HG03571 (cell line): ENCODE measurements at regions not wholly inside any gene's neighbourhood (a gene's known extent, or its start where the extent isn't known, plus 50 kb on each side); places are given as distances from the start of the nearest gene placed in this dataset.
A peak's percentile ranks its signal among the peaks of the same experiment; 100 is the strongest.
"Not testable (repeated sequence)": the region's sequence is repeated elsewhere in the genome, so short reads cannot be mapped to it uniquely, and the experiment has no call there.

Source experiments
- ATAC-seq: cut with Tn5 transposase; IDR thresholded peaks from one replicate; pipeline ENCODE4 v1.9.1; 2021; ENCODE audit not compliant: unreplicated experiment

DNA sequence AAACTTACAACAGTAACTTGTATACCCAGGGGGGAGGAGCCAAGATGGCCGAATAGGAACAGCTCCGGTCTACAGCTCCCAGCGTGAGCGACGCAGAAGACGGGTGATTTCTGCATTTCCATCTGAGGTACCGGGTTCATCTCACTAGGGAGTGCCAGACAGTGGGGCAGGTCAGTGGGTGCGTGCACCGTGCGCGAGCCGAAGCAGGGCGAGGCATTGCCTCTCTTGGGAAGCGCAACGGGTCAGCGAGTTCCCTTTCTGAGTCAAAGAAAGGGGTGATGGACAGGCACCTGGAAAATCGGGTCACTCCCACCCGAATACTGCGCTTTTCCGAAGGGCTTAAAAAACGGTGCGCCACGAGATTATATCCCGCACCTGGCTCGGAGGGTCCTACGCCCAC lies 278.8 kb downstream of the FAM47B start:
- ATAC-seq = not testable (repeated sequence)

DNA sequence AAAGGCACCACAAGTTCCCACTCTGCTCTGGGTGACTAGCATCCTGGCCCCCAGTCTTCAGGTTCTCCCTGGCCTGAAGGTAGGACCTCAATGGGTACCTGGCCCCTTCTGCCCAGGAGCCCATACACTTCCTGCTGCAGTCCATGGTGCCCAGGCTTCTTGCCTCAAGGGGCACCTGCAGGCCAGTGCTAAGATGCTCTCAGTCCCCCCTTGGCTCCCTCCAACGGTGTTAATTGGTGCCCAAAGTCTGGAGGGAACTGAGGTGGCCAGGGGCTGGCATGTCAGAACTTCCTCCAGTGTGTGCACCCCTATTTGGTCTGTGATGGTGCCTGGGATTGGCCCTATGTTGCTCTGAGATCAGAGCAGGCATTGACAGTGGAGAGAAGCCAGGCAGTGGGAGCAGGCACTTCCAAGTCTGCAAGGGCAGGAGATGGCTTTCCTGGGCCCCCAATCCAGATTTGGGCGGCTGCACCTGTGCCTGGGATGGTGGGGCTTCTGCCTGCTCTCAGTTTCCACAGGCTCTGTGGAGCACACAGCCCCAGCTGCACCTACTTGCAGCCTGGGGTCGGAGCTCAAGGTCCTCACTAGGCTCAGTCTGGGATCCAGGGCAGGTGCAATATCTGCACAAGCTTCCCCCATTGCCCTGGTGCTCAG lies 301.6 kb downstream of the FAM47B start:
- no peak for ATAC-seq

DNA sequence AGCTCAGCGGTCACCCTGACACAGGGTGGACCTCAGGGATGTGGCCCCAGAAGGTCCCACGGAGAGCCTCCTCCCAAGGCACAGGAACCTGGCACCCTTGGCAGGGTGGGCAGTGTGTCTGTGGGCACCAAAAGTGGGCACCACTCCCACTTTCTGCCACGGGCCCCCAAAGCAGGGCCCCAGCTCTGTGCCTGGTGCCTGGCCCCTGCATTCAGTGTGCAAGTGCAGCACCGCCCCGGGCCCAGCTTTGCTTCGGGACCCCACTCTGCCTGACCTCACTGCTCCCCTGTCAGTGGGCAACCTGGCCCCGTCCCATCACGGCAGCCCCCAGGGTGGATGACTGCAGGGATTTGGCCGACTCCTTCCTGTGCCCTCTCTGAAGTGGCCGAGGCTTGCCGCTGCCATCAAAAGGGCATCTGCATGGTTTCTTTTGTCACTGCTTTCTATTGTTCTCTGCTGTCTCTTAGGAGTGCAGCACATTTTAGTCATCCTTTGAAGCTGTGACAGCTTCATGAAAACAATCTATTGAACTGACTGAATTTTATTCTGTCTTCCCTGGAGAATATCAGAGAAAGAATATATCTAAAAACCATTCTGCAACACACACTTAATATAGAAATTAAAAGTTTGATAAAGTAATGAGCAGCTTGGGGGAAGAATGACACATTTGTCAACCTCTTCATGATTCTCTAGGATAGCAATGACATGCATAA lies 302.4 kb downstream of the FAM47B start:
- no peak for ATAC-seq

DNA sequence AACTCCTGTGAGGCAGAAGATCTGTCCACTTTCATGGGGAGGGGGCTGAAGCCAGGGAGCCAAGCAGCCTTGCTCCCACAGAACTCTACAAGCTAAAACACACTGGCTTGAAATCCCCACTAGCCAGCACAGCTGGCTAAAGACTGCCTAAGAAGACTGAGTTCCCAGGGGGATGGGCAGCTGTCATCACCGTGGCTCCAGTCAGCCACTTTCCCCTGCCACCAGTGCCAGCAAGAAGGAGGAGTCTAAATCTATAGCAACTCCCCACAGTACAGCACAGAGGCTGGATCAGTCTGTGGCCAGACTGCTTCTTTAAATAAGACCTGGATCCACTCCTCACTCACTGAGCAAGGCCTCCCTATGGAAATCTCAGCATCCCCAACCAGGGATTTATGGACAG lies 308.6 kb downstream of the FAM47B start:
- ATAC-seq = no peak

DNA sequence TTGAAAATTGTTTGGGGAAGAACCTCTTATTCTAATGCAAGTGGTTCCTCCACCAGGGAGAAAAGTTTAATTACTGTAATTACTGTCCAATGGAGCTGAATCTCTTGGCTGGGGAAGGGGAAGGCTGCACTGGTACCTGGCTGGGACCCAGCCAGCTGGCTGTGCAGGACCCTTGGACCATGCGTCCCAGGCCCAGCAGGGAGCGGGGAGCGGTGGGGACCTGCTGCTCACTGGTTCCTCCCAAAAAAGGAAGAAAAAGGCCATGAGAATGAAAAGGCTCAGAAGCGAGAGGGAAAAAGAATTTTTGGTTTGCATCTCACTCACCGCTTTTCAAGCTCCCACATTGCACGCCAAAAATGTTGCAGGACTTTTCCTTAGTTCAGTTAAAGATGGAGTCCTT lies 333.5 kb downstream of the FAM47B start:
- ATAC-seq = no peak

DNA sequence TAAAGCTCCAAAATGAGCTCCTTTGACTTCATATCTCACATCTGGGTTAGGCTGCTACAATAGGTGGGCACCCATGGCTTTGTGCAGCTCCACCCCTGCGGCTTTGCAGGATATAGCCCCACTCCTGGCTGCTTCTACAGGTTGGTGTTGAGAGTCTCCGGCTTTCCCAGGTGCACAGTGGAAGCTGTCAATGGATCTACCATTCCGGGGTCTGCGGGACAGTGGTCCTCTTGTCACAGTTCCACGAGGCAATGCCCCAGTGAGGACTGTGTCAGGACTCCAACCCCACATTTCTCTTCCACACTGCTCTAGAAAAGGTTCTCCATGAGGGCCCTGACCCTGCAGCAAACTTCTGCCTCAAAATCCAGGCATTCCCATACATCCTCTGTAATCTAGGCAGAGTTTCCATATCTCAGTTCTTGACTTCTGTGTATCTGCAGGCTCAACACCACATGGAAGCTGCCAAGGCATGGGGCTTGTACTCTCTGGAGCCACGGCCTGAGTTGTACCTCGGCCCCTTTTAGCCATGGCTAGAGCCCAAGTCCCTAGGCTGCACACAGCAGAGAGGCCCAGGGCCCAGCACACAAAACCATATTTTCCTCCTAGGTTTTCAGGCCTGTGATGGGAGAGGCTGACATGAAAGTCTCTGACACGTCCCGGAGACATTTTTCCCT lies 342.8 kb downstream of the FAM47B start:
- no peak for ATAC-seq

DNA sequence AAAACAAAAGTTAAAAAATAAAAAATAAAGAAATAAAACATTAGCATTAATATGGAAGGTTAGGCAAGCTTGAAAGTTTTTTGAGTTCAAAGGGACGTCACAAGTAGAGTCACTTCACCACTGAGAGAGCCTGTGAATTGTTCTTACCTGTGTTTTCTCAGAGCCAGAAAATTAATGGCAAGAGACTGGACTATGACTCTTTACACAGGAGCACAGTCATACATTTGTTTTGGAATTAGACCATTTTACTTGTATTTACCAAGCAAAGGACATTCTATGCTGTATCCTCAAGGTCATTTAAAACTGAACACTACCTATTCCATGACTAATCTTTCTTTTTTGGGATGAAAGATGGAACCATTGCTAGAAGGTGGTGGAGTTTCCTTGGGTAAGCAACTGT lies 346.1 kb downstream of the FAM47B start:
- no peak for ATAC-seq

DNA sequence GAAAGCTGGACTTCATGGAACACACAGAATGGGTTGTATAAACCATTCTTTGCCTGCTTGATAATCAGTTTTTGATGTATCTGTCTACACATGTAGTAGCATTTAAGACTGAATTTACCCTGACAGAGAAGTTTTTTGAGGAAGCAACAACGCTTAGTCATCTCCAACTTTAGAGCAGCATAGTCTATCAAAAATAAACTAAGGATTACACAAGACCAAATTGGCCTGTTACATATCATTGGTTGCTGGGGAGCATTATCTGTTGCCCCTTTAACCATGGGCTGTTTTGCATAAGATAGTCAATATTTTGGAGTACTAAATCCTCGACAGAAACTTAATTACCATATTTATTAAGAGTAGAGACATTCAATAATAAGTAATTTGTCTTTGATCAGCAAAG lies 347.4 kb downstream of the FAM47B start:
- no peak for ATAC-seq

DNA sequence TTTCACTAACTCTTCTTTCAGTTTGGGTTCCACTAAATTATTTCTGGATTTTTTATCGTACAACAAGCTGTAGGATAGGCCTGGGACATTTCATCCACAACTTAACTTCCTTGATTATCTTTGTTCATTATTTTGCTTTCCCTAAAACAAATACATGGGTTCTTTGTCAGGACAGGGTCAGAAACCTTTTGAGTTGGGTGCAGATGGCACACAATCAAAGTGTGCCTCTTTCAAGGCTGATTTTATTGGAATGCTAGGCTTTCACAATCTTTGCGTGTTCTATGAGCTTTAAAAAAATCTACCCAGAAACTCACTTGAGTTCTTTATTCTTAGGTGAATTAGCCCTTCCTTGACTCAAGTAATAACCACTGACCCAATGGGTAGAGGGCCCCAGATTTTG lies 348.4 kb downstream of the FAM47B start:
- ATAC-seq = no peak

DNA sequence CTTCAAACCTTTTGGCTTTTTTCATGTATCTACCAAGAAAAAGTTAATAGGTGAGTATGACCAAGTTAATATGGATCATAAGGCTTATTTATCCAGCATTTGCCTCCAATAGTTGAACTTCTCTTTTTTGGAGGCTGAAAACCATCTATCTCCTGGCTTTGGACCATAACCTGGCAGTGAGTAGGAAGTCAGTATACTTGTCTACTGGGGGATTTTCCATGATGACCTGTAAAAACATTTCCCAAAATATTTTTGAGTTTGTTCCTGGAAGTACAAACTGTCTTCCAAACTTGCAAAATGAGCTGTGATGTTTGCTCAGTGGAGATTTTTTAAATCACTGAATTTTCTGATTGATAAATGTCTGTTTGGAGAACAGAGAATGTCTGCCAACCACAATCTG lies 349.9 kb downstream of the FAM47B start:
- ATAC-seq = no peak

DNA sequence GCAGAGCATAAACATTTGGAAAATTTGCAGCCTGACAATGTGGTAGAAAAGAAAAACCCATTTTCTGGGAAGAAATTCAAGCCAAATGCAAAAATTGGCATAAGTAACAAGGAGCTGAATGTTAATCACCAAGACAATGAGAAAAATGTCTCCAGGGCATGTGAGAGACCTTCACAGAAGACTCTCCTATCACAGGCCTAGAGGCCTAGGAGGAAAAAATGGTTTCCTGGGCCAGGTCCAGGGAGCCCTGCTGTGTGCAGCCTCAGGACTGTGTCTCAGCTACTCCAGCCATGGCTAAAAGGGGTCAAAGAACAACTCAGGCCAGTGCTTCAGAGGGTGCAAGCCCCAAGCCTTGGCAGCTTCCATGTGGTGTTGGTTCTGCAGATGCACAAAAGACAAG lies 362.4 kb downstream of the FAM47B start:
- not testable (repeated sequence) for ATAC-seq

DNA sequence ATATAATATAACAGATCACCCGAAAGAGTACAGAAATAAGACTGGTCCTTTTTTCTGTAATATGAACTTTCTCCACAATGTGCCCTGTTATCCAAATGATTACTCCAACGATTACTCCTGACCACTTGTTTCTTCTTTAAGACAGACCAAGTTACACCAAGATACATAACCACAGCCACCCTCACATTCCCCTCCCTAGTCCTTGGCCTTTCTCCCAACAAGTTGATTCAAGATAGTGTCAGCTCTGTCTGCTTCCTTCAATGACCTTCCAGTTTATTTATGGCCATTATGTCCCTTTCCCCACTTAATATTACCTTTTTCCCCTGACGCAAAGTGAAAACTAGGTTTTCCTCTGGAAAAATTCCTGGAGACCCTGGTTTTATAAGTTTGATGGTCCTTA lies 397.2 kb downstream of the FAM47B start:
- ATAC-seq = no peak

DNA sequence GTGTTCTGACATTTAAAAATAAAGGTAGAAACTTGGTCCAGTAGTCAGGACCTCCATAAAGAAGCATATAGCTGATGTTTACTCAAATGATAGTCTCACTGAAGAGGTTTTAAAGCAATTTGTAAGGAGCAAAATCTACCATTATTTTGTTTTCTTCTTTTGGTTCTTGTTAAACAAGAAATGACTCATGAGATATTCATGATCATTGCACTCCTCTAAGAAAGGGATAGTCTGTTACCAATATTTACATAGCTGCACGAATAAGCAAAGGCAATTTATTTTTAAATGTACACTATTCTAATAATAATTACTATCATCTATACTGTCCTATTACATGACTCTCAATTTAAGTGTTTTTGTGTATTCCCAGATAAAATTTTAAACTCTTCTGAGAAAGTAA lies 397.9 kb downstream of the FAM47B start:
- ATAC-seq = no peak

DNA sequence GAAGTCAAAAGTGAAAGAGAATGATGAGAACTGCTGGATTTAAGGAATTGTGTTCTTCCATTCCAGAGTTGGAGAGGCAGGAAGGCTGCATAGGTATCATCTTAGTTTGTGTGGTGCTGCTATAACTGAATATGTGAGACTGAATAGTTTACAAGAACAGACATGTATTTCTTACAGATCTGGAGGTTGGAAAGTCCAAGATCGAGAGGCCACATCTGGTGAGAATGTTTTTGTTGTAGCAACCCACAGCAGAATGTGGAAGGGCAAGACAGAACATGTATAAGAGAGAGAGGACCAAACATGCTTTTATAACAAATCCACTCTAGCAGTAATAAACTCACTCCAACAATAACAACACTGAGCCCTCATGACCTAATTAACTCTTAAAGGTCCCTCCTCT lies 408.6 kb downstream of the FAM47B start:
- ATAC-seq = no peak

DNA sequence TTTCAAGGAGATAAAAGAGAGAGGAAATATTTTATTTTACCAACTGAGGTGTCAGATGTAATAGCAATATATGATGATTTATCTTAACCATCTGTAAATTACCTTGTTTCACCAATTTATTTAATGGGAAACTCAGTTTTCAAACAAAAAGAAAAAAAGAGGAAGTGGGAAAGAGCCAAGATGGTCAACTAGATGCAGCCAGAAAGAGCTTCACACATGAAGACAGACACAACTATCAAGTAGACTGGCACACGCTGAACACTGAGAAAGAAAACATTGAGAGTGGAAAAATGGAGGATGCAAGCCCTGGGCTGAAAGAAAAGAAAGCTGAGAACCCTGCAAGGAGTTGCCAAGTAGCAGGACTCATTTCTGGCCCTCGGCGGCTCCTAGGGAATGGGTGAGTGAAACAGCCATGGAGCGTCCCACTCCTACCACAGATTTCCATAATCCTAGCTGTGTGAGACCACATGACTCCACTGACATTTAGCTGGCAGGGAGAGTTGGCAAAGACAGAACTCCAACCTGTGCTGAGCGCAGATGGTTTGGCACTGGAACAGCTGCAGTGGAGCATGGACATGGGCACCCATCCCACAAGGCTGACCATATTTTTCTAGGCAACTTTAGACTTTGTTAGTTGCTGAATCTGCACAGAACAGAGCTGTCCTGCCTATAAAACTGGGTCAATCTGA lies 409.3 kb downstream of the FAM47B start:
- no peak for ATAC-seq

DNA sequence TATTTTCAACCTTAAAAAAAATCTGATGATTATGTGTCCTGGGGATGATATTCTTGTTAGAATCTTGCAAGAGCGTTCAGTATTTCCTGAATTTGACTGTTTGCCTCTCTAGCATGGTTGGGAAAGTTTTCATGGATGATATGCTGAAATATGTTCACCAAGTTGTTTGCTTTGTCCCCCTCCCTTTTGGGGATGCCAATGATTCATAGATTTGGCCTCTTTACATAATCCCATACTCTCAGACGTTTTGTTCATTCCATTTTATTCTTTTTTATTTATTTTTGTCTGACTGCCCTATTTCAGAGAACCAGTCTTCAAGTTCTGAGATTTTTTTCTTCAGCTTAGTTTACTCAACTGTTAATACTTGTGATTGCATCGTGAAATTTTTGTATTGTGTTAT lies 415.1 kb downstream of the FAM47B start:
- no peak for ATAC-seq

DNA sequence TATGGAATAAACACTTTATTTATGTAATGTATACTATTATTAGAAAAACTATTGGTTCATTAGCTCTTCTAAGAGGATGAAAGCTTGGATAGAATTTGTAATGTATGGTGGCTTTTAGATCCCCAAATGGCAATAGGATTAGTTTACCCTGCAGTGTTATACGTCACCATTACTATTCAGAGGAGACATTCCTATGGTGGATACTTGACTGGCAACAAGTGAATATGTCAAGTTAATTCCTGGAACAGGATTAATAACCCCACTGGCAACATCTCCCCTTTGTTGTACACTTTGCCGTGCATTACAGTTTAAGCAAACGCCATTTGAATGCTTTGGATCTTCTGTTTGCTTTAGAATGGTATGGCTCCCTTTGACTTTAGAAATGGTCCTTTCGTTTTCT lies 420.3 kb downstream of the FAM47B start:
- ATAC-seq = no peak

DNA sequence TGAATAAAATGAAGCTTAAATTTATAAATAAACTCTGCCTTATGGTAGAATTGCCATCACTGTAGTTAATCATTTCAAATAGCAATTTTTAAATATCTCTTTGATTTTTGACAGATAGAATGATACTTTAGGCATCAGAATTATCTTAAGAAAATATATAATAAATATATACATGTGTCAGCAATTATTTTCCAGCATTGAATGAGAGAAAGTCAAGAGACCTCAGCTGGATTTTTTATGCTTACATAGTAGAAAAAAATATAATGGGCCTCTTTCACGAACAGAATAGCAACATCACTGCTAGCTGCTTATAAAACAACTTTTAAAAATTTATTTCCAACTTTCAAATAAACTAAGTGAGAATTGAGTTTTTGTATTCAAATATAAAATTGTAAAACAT lies 424.0 kb upstream of the MAGEB16 start:
- no peak for ATAC-seq

DNA sequence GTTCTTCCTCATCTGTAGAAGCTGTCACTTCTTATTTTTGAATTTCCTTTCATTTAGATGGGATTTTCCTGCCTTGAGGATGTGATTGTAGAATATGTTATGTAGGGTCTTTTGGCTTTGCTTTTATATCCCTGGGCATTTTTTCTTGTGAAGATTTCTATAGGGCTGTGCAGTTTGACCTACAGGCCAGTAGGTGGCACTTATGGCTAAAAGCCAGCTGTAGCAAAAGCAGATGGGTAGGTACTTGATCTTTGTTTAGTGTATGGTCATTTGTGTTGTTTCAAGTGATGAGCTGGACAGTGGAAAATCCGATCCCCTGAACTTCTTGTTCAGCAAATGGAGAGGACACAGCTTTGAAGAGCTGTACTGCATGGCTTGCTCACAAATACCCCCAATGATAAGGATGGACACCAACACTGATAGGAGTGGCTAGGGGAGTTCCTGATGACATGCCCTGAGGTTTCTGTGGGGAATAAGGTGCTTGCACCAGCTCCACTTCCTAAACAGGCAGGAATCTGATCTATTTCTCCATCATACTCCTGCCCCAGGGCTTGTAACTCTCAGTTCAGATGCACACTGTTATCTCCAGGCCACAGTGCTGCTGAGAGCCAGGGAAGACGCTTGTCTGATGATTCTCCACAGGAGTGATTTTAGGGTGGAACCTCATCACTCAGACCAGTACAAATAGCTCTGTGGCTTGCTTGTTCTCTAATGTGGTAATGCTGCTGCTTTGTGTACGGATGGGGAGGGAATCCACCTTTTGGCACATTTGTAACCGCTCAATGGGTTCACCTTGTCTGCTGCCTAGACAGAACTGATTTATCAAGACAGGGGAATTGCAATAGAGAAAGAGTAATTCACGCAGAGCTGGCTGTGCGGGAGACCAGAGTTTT lies 417.1 kb upstream of the MAGEB16 start:
- ATAC-seq = peak; percentile 87

DNA sequence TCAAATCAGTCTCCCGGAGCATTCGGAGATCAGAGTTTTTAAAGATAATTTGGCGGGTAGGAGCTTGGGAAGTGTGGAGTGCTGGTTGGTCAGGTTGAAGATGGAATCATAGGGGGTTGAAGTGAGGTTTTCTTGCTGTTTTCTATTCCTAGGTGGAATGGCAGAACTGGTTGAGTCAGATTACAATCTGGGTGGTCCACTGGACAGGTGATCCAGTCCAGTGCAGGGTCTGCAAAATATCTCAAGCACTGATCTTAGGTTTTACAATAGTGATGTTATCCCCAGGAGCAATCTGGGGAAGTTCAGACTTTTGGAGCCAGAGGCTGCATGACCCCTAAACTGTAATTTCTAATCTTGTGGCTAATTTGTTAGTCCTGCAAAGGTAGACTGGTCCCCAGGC lies 416.4 kb upstream of the MAGEB16 start:
- not testable (repeated sequence) for ATAC-seq

DNA sequence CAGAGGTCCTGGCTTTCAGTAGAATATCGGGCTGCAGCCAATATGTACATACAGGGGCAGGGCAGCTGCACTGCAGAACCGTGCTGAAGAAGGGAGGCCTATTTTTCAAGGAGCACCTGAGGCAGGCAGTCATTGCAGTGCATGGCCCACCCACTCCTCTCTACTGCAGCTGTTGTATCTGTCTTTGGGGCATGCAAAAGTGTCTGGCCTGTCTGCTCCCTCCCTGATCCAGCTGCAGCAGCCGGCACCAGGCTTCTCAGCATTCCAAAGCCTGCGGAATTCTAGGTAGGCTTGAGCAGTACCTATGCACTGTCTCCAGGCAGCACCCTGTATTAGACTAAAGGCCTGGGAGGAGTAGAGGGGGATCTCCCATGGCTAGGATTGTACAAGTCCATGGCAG lies 415.2 kb upstream of the MAGEB16 start:
- ATAC-seq = no peak
